K562 (cell line): ENCODE measurements at regions not wholly inside any gene's neighbourhood (a gene's known extent, or its start where the extent isn't known, plus 50 kb on each side); places are given as distances from the start of the nearest gene placed in this dataset.

Source experiments
- TF ChIP-seq, protein P1 (sequence below): fragments of 450-650 bp; IDR thresholded peaks from 2 replicates; pipeline ENCODE4 v1.6.1; 2016; ENCODE audit warnings: mild to moderate bottlenecking, moderate library complexity

DNA sequence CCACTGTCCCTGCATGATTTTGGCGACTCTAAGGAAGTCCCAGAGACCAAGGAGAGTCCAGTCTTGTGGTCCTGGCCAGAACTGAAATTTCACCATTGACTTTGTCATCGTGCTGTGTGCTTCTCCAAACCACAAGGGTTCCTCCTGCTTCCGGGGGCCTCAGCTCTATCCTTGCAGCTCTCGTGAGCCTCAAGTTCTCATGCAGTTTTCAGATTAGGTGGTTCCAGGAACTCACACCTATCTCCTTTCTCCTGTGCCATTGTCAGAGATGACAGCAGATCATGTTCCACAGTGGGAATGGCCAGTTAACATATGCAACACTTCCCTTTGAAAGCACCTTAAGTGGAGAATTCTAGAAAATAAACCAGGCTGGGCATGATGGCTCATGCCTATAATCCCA is 97.9 kb upstream of the CRHR1 start (continued):
- TF ChIP-seq, protein P1, sequence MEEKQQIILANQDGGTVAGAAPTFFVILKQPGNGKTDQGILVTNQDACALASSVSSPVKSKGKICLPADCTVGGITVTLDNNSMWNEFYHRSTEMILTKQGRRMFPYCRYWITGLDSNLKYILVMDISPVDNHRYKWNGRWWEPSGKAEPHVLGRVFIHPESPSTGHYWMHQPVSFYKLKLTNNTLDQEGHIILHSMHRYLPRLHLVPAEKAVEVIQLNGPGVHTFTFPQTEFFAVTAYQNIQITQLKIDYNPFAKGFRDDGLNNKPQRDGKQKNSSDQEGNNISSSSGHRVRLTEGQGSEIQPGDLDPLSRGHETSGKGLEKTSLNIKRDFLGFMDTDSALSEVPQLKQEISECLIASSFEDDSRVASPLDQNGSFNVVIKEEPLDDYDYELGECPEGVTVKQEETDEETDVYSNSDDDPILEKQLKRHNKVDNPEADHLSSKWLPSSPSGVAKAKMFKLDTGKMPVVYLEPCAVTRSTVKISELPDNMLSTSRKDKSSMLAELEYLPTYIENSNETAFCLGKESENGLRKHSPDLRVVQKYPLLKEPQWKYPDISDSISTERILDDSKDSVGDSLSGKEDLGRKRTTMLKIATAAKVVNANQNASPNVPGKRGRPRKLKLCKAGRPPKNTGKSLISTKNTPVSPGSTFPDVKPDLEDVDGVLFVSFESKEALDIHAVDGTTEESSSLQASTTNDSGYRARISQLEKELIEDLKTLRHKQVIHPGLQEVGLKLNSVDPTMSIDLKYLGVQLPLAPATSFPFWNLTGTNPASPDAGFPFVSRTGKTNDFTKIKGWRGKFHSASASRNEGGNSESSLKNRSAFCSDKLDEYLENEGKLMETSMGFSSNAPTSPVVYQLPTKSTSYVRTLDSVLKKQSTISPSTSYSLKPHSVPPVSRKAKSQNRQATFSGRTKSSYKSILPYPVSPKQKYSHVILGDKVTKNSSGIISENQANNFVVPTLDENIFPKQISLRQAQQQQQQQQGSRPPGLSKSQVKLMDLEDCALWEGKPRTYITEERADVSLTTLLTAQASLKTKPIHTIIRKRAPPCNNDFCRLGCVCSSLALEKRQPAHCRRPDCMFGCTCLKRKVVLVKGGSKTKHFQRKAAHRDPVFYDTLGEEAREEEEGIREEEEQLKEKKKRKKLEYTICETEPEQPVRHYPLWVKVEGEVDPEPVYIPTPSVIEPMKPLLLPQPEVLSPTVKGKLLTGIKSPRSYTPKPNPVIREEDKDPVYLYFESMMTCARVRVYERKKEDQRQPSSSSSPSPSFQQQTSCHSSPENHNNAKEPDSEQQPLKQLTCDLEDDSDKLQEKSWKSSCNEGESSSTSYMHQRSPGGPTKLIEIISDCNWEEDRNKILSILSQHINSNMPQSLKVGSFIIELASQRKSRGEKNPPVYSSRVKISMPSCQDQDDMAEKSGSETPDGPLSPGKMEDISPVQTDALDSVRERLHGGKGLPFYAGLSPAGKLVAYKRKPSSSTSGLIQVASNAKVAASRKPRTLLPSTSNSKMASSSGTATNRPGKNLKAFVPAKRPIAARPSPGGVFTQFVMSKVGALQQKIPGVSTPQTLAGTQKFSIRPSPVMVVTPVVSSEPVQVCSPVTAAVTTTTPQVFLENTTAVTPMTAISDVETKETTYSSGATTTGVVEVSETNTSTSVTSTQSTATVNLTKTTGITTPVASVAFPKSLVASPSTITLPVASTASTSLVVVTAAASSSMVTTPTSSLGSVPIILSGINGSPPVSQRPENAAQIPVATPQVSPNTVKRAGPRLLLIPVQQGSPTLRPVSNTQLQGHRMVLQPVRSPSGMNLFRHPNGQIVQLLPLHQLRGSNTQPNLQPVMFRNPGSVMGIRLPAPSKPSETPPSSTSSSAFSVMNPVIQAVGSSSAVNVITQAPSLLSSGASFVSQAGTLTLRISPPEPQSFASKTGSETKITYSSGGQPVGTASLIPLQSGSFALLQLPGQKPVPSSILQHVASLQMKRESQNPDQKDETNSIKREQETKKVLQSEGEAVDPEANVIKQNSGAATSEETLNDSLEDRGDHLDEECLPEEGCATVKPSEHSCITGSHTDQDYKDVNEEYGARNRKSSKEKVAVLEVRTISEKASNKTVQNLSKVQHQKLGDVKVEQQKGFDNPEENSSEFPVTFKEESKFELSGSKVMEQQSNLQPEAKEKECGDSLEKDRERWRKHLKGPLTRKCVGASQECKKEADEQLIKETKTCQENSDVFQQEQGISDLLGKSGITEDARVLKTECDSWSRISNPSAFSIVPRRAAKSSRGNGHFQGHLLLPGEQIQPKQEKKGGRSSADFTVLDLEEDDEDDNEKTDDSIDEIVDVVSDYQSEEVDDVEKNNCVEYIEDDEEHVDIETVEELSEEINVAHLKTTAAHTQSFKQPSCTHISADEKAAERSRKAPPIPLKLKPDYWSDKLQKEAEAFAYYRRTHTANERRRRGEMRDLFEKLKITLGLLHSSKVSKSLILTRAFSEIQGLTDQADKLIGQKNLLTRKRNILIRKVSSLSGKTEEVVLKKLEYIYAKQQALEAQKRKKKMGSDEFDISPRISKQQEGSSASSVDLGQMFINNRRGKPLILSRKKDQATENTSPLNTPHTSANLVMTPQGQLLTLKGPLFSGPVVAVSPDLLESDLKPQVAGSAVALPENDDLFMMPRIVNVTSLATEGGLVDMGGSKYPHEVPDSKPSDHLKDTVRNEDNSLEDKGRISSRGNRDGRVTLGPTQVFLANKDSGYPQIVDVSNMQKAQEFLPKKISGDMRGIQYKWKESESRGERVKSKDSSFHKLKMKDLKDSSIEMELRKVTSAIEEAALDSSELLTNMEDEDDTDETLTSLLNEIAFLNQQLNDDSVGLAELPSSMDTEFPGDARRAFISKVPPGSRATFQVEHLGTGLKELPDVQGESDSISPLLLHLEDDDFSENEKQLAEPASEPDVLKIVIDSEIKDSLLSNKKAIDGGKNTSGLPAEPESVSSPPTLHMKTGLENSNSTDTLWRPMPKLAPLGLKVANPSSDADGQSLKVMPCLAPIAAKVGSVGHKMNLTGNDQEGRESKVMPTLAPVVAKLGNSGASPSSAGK, result peak; percentile 81
- TF ChIP-seq, all 486 proteins: peak for 40
